ENCODE measurements at regions not wholly inside any gene's neighbourhood (a gene's known extent, or its start where the extent isn't known, plus 50 kb on each side); places are given as distances from the start of the nearest gene placed in this dataset.

DNA sequence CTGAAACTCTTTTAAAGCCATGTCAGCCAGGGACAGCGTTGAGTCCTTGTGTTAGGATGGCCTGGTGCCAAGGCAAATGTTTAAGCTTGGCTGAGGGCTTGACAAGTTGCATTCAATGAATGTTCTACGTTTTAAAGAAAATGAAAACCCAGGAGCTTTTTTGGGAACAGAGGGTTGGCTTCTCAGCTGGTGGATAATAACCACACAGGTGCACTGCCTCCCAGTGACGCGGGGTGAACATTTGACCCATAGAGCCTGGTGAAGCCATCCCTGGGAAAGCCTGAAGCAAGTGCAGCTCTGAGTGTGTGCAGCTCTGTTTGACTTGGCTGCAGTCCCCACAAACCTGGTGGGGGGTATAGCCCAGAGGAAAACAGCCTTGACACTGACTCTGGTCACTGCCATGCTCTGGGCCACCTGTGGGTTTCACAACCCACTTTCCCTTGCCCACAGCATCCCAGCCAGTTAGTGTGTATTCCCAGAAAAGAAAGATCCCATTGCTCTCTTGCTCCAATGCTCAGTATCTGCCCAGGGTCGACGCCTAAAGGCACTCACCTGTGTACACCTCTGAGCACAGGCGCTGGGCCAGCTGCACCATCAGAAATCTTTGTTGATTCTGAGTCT lies 874.9 kb downstream of the RNF144A start:
- TF ChIP-seq, protein P1, sequence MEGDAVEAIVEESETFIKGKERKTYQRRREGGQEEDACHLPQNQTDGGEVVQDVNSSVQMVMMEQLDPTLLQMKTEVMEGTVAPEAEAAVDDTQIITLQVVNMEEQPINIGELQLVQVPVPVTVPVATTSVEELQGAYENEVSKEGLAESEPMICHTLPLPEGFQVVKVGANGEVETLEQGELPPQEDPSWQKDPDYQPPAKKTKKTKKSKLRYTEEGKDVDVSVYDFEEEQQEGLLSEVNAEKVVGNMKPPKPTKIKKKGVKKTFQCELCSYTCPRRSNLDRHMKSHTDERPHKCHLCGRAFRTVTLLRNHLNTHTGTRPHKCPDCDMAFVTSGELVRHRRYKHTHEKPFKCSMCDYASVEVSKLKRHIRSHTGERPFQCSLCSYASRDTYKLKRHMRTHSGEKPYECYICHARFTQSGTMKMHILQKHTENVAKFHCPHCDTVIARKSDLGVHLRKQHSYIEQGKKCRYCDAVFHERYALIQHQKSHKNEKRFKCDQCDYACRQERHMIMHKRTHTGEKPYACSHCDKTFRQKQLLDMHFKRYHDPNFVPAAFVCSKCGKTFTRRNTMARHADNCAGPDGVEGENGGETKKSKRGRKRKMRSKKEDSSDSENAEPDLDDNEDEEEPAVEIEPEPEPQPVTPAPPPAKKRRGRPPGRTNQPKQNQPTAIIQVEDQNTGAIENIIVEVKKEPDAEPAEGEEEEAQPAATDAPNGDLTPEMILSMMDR (IDR thresholded peaks at IDR 0.05; ENCODE audit: low read depth, low read length, poor library complexity, severe bottlenecking): no peak
- TF ChIP-seq EZH2phosphoT487 (IDR thresholded peaks at IDR 0.05; ENCODE audit: borderline replicate concordance, low read length): no peak

Data from DOHH2 (cell line).